HL-60 (cell line): ENCODE measurements at regions not wholly inside any gene's neighbourhood (a gene's known extent, or its start where the extent isn't known, plus 50 kb on each side); places are given as distances from the start of the nearest gene placed in this dataset.

Source experiments
- DNase-seq, 2 experiments: peaks; one replicate each; pipeline ENCODE4 v3.0.0-alpha.2; 2010 to 2020; ENCODE audit warnings: low read depth in 1 of 2, low spot score in 1 of 2
- H3K27ac ChIP-seq: fragments of 250-450 bp; sonication (Bioruptor Pico); replicated peaks from 2 replicates; pipeline ENCODE4 v1.5.1; 2020; ENCODE audit warnings: mild to moderate bottlenecking, moderate library complexity
- H3K27me3 ChIP-seq: fragments of 250-450 bp; sonication (Bioruptor Pico); 2 replicates; pipeline ENCODE4 v1.5.1; 2021; ENCODE audit warnings: mild to moderate bottlenecking, moderate library complexity; ENCODE audit not compliant: insufficient read depth, poor library complexity, severe bottlenecking
- H3K4me3 ChIP-seq: replicated peaks from 2 replicates; pipeline ENCODE4 v1.5.1; 2011; ENCODE audit warnings: mild to moderate bottlenecking, control low read depth, low read length; ENCODE audit not compliant: insufficient read depth
- GABPA ChIP-seq: IDR thresholded peaks from 2 replicates; pipeline ENCODE4 v1.6.1; 2012; ENCODE audit warnings: low read depth
- POLR2AphosphoS5 ChIP-seq: IDR thresholded peaks from 2 replicates; pipeline ENCODE4 v1.6.1; 2012; ENCODE audit warnings: low read depth
- SPI1 ChIP-seq: IDR thresholded peaks from 2 replicates; pipeline ENCODE4 v1.6.1; 2012; ENCODE audit warnings: low read depth, mild to moderate bottlenecking, borderline replicate concordance
- TF ChIP-seq, protein P1 (sequence below): IDR thresholded peaks from 2 replicates; pipeline ENCODE4 v1.6.1; 2012; ENCODE audit warnings: low read depth; ENCODE audit not compliant: insufficient replicate concordance
- TF ChIP-seq, protein P2 (sequence below): IDR thresholded peaks from one replicate; pipeline ENCODE4 v1.5.1; 2011; ENCODE audit warnings: low read length, control low read depth, inconsistent platforms; ENCODE audit not compliant: insufficient read depth

DNA sequence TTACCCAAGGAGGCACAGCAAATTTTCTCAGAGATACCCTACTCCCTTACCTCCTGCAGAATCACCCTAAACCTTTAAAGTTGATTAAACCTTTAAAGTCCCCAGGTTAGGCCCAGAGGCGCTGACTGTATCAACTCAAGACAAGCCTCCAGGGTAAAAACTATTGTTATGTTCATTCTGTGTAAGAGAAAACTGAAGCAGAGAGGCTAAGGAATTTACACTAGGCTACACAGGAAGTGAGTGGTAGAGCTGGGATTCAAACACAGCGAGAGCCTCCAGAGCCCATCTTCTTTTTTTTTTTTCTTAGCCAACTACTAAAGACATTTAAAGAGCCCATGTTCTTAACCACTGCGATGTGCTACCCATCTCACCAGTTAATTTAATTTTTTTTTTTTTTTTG lies 56.3 kb upstream of the GRK3 start:
- no peak for DNase-seq
- TF ChIP-seq GABPA (no peak), POLR2AphosphoS5 (no peak), SPI1 (no peak)
- TF ChIP-seq, protein P1, sequence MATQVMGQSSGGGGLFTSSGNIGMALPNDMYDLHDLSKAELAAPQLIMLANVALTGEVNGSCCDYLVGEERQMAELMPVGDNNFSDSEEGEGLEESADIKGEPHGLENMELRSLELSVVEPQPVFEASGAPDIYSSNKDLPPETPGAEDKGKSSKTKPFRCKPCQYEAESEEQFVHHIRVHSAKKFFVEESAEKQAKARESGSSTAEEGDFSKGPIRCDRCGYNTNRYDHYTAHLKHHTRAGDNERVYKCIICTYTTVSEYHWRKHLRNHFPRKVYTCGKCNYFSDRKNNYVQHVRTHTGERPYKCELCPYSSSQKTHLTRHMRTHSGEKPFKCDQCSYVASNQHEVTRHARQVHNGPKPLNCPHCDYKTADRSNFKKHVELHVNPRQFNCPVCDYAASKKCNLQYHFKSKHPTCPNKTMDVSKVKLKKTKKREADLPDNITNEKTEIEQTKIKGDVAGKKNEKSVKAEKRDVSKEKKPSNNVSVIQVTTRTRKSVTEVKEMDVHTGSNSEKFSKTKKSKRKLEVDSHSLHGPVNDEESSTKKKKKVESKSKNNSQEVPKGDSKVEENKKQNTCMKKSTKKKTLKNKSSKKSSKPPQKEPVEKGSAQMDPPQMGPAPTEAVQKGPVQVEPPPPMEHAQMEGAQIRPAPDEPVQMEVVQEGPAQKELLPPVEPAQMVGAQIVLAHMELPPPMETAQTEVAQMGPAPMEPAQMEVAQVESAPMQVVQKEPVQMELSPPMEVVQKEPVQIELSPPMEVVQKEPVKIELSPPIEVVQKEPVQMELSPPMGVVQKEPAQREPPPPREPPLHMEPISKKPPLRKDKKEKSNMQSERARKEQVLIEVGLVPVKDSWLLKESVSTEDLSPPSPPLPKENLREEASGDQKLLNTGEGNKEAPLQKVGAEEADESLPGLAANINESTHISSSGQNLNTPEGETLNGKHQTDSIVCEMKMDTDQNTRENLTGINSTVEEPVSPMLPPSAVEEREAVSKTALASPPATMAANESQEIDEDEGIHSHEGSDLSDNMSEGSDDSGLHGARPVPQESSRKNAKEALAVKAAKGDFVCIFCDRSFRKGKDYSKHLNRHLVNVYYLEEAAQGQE, result no peak
- TF ChIP-seq, protein P2, sequence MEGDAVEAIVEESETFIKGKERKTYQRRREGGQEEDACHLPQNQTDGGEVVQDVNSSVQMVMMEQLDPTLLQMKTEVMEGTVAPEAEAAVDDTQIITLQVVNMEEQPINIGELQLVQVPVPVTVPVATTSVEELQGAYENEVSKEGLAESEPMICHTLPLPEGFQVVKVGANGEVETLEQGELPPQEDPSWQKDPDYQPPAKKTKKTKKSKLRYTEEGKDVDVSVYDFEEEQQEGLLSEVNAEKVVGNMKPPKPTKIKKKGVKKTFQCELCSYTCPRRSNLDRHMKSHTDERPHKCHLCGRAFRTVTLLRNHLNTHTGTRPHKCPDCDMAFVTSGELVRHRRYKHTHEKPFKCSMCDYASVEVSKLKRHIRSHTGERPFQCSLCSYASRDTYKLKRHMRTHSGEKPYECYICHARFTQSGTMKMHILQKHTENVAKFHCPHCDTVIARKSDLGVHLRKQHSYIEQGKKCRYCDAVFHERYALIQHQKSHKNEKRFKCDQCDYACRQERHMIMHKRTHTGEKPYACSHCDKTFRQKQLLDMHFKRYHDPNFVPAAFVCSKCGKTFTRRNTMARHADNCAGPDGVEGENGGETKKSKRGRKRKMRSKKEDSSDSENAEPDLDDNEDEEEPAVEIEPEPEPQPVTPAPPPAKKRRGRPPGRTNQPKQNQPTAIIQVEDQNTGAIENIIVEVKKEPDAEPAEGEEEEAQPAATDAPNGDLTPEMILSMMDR, result no peak
- Histone ChIP-seq H3K4me3 (no peak overlapping the region), H3K27me3 (no peaks in the 10 kb centered on the region), H3K27ac (no peak overlapping the region)

DNA sequence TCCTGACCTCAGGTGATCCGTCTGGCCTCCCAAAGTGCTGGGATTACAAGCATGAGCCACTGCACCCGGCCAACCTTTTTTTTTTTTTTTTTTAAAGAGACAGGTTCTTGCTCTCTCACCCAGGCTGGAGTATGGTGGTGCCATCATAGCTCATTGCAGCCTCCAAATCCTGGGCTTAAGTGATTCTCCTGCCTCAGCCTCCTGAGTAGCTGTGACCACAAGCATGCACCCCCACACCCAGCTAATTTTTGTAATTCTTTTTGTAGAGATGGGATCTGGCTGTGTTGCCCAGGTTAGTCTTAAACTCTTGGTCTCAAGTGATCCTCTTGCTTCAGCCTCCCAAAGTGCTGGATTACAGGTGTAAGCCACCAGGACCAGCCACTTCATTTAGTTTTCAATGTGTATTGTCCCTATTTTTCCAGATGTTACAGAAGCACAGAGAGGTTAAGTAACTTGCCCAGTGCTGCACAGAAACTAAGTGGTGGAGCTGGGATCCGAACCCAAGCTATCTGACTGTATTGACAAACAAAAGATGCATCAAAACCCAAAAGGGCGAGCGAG lies 55.6 kb upstream of the GRK3 start:
- no peaks in the 10 kb centered on the region for H3K27me3 ChIP-seq
- H3K27ac ChIP-seq, result no peak overlapping the region
- no peak for DNase-seq
- H3K4me3 ChIP-seq, result no peak overlapping the region
- TF ChIP-seq, protein P1, result no peak
- no peak for TF ChIP-seq POLR2AphosphoS5
- TF ChIP-seq GABPA, result no peak
- no peak for TF ChIP-seq SPI1
- TF ChIP-seq, protein P2, result no peak

DNA sequence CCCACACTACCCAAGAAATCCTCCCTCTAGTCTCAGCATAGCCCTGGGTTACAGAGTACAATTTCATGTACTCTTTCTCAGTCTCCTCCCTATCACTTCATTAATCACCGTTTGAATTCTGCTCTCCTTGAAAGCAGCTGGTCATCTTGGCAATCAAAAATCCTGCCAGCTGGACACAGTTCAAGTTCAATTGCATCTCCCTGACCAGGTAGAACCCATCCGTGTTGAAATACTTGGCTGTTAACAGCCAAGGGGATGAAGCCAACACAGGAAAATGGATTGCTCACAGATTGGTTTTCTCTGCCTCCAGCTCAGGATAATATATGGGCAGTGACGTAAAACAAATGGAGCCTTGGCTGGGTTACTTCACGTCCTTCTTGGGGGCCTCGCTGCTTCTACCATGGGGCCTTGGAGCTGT lies 55.1 kb upstream of the GRK3 start:
- Histone ChIP-seq H3K27ac (no peak overlapping the region), H3K27me3 (no peaks in the 10 kb centered on the region), H3K4me3 (no peak overlapping the region)
- DNase-seq, result no peak
- TF ChIP-seq, protein P2, result no peak
- TF ChIP-seq SPI1, result no peak
- TF ChIP-seq POLR2AphosphoS5, result no peak
- TF ChIP-seq, protein P1, result no peak
- TF ChIP-seq GABPA, result no peak
